RPMI8226 (cell line): ENCODE measurements at regions not wholly inside any gene's neighbourhood (a gene's known extent, or its start where the extent isn't known, plus 50 kb on each side); places are given as distances from the start of the nearest gene placed in this dataset.

Experiments used
- DNase-seq: peaks from one replicate; pipeline ENCODE4 v3.0.0-alpha.2; 2015

DNA sequence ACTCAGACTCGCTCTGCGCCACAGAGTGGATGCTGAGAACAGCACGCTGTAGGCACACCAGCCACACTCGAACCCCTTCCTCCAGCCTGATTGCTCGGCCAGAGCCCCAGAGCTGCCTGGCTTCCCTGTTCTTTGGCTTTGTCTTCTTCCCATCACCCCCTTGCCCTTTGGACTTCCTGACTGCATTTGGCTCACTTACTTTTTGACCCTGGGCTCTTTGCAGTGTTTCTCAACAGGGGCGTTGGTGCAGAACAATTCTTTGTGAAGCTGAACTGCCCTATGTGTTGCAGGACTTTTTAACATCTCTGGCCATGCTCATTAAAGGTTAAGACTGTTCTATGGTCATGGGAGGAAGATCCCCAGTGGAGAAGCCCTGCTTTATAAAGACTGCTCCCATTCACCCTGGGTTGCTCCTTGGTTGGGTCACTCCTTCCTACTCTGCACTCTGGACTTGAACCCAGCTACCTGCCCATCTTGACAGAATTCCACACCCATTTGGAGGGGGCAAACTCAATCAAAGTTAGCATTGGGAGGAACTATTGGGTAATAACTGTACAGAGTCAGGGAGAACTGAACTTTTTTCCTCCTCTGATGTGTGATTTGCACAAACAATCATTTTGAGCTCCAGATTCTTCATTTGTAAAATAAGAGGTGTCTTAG lies 127.7 kb upstream of the PLEKHG7 start:
- no peak for DNase-seq

DNA sequence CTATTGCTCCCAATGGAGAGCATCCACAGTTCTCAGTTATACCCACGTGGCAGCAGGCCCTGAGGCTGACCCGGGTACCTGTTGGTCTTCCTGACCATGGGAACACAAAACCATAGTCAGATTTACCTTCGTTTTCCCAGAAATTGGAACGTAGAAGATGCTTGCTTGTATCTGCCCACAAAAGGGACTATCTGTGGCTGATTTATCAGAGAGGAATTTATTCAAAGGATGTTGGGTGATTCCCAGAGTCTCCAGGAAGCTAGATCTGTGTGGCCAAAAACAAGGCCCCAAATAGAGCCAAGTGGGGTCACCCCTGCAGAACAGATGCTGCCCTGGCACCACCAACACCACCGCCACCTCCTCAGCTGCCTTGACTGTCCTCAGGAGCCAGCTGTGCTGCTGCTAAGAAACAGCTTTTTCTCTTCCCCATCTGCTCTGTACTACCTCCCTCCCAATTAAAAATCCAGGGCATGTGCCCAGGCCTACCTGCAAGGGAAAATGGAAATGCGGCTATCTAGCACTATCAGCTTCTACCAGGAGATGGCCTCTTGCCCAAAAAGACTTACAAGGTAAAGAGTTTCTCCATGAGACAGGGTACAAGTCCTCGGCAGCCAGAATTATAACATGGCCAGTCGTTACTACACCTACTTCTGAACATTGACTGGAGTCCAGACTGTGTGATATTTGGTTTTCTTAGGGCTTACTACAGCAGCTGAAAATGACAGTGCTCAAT lies 128.6 kb upstream of the PLEKHG7 start:
- peak; percentile 21 for DNase-seq

DNA sequence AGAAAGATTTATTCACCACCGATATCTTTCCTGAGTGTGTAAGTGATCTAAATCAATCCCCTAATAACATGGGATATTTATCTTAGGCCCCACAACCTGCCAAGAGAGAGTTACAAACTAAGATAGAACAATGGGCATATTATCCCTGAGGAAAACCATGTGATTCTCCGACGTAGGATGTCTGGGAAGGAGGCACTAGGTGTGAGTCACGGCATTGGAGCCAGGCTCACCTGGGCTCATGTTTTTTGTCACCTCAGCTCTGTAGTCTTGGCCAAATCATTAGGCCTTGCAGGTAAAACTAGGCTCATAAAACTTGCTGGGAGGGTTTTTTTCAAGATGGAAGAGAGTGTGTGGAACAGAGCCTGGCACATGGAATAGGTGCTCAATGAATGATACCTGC lies 129.7 kb upstream of the PLEKHG7 start:
- no peak for DNase-seq

DNA sequence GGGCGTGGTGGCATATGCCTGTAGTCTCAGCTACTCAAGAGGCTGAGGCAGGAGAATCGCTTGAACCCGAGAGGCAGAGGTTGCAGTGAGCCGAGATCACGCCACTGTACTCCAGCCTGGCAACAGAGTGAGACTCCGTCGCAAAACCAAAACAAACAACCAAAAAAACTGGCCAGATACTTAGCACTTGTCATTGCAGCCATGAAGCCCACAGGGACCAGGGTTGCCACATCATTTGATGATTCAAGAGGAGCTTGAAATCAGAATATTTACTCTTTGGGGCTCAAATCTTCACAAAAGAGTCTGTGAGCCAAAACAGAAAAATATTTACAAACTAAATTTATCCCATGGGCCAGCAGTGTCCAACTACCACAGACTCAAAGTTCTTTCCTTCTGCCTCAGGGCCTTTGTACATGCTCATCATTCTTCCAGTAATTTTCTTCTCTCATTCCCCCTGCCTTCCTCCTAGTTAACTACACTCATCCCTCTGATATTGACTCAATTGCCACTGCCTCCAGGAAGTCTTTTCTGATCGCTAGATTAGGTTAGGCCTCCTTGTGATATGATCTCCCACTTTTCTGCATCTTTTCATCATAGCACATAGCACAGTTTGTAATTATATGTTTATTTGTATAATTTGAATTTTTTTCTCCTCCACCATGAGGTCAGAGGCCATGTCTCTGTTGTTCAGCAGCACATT lies 130.8 kb upstream of the PLEKHG7 start:
- DNase-seq = no peak

DNA sequence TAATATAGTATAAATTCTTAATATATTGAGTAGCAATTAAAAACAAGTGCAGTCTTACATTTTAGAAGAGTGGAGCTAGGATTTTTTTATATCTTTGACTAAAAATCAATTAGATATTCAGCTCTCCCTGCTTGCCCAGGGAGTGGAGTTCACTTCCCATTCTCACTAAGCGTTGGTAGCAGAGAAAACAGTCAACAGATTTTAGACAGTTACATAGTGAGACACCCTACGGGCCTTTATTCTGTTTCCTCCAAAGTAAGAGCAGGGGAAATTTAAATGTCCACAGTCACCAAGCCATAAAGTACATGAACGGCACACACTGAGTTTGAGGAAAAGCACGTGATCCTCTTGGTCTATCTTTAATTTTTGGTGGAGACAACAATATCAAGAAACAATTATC lies 131.6 kb upstream of the PLEKHG7 start:
- DNase-seq = no peak

DNA sequence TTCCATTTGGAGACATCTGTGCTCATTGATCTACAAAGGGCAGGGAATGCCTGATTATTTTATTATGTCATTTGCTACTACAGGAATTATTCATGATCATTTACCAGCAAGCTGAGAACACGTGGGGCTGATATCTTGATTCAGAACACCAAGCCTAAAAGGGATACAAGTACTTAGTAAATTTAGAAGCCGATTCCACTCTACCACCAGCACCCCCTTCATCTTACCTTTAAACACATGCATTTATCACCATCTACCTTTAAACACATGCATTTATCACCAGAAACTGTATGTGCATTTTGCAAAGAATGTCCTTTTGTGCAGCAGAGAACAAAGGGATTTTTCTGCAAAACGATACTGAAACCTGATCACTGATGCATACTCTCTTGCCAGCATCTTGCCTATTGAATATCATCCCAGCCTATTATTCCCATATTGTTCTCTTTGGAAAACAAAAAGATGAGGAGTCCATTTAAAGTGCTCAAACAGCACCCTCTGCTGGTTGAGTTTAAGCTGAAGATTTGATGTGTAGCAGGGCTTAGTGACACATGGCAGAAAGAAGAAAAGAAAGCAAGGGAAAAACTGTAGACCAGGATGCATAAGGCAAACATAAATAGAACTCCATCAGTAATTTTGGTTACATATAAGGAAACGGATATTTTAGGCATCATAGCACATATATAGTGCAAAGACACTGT lies 132.6 kb upstream of the PLEKHG7 start:
- DNase-seq = peak; percentile 67

DNA sequence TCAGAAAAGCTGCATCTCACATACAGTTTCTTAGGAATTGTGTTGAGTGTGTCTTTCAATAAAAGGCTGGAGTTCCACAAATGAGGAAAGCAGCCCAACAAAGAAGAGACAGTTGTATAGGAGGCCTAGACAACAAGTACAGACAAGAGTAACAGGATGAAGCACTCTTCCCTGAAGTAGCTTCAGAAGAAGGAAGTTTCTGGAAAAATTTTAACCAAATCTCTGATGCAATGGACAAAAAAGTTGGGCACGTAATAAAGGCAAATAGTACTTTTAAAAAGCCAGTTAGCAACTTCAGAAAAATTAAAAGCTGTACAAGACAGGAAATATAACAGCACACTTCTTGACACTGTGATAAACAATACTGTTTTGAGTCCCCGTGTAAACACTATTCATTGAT lies 134.1 kb upstream of the PLEKHG7 start:
- no peak for DNase-seq

DNA sequence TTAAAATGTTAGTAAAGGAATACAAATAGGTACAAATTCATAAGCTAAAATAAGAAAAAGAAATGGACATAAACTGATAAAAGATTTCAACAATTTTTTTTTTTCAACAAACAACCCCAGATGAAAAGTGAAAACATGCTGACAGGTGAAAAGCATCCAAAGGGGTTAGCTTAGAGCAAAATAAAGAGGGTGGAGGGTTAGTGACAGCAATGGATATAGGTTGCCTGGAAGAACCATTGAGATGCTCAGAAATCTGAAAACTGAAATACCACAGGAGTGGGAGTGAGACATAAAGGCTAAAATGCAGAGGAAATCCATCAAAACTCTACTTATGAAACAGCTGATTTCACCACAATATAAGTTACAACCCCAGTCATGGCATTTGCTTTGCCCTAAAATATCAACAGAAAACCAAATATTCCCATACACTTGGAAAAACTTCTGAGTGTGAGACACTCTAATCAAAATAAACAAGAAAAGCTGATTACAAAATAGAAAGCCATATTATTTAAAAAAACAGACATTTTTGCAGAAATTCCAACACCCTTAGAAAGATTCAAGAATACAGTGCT lies 136.3 kb upstream of the PLEKHG7 start:
- no peak for DNase-seq

DNA sequence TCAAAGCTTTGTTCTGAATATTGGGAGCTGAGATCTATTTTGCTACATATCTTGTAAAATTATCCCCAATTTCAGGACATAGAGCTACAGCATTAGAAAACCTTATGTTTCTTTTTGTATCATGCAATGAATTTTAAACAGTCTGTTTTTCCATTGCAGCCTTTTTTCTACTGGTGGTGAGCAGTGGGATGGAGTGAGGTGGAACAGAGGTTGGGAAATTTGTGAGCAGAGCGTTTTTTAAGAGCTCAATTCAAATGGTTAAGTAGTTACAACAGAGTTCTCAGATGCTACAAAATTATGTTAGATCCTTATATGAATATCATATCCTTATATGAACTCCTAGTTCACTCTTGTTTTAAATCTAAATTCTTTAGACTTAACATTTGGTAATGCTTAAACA lies 139.0 kb upstream of the PLEKHG7 start:
- DNase-seq = no peak

DNA sequence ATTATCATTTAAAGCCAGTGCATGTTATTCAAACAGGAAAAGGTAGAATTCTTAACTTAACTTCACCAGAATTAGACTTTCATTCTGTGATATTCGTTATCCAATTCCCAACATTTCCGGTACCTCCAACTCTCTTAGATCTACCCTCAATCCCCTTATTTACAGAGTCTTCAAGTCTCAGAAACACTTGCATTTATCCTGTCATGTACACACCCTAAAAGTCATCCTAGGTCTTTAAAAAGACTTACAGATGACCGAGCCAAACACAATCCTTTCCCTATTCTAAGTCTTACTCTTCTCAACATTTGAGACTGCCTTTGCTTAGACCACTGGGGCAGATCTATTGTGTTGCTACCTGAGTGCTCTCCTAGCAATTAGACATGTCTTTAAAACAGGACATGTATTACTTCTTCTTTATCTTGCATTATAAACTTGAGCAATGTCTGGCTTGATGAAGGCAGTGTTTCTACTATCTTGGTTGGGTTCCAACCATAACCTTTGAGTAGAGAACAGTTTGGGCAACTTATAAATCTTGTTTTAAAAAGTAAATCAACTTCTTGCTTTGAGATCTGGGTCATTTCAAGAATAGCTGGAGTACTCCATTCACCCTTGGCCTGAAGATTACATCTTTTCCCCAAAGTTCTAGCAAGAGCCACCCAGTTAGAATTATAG lies 140.6 kb upstream of the PLEKHG7 start:
- peak; percentile 1 for DNase-seq

DNA sequence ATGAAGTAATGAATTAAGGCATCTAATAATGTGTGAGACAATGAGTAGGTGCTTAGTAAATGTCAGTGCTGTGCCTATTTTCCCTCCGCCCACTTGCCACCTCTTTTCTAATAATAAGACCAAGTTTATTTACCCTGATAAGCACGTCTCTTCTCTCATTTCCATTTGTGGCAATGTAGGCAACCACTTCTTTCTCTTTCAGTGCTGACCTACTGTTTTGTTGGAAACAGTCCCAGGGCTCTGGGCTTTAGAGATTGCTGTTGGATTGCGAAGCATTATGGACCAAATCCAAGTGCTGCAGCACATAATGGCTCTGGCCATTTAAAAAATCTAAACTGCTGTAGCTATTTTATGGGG lies 141.3 kb upstream of the PLEKHG7 start:
- DNase-seq = peak; percentile 59

DNA sequence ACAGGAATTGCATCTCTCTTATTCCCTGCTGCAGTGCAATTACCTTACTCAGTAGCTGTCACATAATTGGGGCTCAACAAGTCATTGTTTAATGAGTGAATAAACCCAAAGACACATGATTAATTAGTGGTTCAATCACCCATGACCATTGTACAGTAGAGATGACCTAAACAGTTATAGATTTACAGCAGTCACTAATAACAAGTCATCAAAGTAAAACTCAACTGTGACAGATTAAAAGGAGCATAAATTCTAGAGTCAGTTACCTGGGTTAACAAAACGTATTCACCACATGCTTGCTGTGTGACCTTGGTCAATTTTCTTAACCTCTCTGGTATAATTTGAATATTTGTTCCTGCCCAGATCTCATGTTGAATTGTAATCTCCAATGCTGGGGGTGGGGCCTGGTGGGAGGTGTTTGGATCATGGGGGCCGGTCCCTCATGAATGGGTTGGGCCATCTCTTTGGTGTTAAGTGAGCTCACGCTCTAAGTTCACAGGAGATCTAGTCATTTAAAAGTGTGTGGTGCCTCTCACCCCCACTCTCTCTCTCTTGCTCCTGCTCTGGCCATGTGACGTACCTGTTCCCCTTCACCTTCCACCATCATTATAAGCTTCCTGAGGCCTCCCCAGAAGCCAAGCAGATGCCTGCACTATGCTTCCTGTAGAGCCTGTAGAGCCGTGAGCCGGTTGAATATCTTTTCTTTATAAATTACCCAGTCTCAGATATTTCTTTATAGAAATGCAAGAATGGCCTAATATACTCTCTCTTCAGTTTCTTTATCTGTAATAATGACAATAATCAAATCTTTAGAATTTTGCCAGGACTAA lies 141.9 kb upstream of the PLEKHG7 start:
- no peak for DNase-seq

DNA sequence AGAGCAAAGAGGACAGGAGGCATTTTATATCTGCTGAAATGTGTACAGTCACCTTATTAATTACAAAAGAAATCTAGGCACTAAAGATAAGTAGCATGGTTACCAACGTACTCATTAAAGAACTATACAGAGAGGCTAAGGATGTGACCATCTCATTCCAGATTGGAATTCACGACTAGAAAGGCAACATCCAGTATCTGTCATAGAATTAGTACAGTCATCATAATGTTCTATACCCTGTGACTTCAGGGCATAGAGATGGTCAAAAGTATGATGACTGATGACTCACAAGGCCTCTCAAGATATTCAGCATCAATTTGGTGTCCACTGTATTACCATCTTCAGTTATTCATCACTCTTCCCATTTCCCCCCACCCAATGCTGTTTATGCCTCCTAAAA lies 144.0 kb upstream of the PLEKHG7 start:
- DNase-seq = no peak

DNA sequence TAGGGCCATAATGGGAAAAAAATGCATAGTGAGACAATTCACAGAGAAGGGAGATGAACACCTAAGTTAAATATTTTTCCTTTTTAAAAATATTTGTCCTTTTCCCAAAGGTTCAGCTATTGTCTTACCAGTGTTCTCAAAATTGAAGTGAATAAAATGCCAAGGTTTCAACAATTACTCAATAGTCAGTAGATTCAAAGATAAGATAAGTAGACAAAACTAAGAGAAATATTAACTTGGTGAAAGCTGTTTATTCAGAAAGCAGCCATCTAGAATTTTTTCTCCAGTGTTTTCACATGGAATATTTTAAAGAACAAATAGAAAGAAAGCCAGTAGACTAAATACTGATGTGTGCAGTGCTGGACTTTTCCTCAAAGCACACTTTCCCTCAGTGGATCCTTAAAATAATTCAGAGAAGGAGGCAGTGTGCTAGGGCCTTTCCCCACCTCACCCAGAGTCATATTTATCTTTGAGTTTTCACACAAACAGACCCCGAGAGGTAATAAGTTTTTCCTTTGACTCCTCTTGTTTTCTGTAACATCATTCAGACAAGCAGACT lies 144.5 kb upstream of the PLEKHG7 start:
- no peak for DNase-seq

DNA sequence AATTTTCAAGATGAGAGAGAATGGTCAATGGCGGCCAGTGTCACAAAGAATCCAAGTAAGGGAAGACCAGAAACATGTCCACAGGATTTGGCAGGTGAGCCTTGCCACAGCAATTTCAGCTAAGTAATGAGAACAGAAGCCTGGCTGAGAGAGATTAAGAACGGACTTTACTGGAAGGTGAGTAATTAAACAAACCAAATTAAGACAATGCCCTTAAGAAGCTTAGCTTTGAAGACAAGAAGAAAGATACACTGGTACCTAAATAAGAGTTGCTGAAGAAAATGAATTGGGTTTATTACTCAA lies 145.4 kb upstream of the PLEKHG7 start:
- DNase-seq = no peak

DNA sequence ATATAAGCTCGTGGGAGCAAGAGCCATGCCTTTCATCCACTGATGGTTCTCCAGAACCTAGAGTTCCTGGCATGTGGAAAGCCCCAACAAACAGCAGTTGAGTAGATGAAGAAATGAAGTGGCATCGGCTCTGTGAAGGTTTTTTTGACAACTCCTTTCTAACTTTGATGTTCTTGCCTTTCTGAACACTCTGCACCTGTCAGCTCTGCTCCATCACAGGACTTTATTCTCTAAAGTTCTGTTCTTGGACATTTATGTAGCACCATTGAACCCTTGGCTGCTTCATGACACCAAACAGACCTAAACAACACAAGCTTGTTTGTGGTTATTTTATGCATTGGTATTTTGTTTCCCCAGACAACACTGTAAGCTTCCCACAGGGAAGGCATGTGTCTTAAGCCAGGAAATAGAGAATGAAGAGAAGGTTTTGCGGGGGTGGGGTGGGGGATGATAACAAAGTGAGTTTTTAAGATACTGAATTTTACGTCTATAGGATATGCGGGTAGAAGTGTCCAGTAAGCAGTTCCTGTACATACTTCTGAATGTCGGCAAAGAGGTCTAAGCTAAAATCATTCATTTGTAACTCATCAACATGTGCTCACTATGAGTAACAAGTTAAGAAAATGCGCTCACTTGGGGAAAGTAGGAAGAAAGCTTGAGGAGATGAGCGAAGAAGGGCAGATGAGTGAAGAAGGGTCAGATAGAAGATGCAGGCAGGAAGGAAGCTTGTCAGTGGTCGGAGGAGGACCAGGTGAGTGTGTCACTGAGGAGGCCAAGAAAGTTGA lies 146.0 kb upstream of the PLEKHG7 start:
- no peak for DNase-seq

DNA sequence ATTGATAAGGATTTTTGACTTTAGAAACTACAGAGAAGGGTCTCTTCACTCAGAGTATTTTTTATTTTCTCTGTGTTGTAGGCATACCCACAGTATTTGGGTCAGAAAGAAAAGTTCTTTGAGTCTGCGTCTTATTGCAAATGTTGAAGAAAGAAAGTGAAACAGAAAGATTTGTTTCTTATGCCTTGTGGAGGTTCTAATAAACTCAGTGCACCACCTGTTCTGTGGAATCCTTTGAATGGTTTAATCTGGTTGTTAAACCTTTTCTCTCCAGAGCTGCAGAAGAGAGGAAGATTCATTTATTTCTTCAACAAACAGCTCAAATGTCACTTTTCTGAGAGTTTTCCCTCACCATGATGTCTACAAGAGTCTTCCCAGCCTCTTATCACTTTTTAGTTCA lies 146.6 kb upstream of the PLEKHG7 start:
- DNase-seq = peak; percentile 41

DNA sequence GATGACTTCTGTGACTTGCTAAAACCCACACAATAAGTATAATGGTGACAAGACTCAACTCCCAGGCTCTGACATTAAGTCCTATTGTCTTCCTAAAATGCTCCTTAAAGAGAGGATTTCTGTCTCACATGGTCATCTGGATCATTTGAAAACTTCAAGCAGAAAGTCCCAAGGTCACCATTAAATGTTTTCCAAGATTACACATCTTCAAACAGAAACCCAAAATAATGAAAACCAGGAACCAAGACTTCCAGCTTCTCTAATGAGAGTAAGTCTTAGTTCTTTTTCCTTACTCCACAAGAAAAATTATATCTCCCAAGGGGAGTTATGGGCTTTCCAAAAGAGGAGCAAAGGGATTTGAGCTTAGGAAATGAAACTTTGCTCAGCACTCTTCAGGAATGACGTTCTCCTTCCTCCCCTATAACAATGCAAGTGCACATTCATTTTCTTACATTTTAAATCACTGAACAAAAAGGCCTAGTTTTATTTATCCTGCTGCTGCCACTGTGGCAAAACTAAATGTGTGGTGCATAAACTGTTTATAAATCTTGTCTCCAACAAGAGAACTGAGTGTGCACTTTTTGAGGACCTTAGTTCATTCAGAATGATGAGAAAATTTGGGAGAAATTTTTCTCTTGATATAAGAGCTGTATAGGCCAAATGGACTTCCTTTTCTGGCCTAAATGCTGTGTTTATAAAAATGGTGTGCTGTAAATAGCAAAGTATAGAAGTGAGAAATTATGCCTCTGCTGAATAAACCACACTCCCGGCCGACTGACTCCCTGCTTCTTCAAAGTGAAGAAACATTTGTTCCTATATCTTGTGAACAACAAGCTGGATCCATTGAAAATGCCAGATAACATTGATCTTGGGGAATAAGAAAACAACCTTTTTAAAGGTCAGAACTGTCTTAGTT lies 148.4 kb upstream of the PLEKHG7 start:
- DNase-seq = no peak

DNA sequence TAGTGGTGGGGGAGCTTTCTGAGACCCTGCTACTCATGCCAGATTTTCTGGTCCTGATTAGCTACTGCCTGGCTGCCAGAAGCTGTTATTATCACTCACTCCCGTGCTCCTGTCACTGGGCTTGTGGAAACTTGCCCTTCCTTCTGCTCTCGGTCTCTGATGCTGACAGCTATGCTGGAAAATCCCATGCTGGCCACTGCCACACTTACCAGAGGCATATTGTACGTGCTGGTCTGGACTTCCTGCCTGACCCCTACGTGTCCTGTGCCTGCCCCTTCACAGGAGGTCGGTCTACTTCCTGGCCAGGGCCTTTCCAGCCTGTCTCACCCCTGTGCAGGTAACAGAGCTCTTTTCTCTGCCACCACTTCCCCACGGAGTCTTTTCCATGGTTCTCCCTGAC lies 149.4 kb upstream of the PLEKHG7 start:
- no peak for DNase-seq
